ENCODE measurements at regions not wholly inside any gene's neighbourhood (a gene's known extent, or its start where the extent isn't known, plus 50 kb on each side); places are given as distances from the start of the nearest gene placed in this dataset.
"Not testable (repeated sequence)": the region's sequence is repeated elsewhere in the genome, so short reads cannot be mapped to it uniquely, and the experiment has no call there.

GRCh38 chr9:17881371-17881770 is 302.5 kb downstream of the SH3GL2 start:
- Histone ChIP-seq H3K79me2 (ENCODE audit: low read length) (no peaks in the 10 kb centered on the region), H3K4me2 (ENCODE audit: low read depth, low read length) (no peak overlapping the region), H3K9ac (ENCODE audit: low read length) (no peak overlapping the region), H3K9me3 (replicated peaks; ENCODE audit: insufficient read depth, low read length) (no peaks in the 10 kb centered on the region), H3K27ac (ENCODE audit: low read length) (no peak overlapping the region), H3K4me3 (ENCODE audit: low read length) (no peak overlapping the region), H2AFZ (ENCODE audit: low read length) (no peak overlapping the region), H3F3A (ENCODE audit: insufficient read depth, low read length) (no peaks in the 10 kb centered on the region), H3K36me3 (replicated peaks; ENCODE audit: insufficient read depth, low read length) (no peaks in the 10 kb centered on the region), H3K27me3 (replicated peaks; ENCODE audit: insufficient read depth, low read length) (no peaks in the 10 kb centered on the region), H4K20me1 (ENCODE audit: insufficient read depth, low read length) (no peaks in the 10 kb centered on the region), H3K4me1 (ENCODE audit: low read length) (no peaks in the 10 kb centered on the region), H3K9me2 (replicated peaks; ENCODE audit: insufficient read depth, low read length) (no peaks in the 10 kb centered on the region)
- DNase-seq = no peak
- TF ChIP-seq CTCF (IDR thresholded peaks at IDR 0.05; ENCODE audit: low read length) (no peak), EZH2 (optimal IDR thresholded peaks at IDR 0.05; ENCODE audit: low read depth, low read length) (no peak), EZH2phosphoT487 (IDR thresholded peaks at IDR 0.05; ENCODE audit: low read length) (no peak)

- Histone ChIP-seq H3K4me2 (ENCODE audit: low read depth, low read length) (no peak overlapping the region), H3K79me2 (ENCODE audit: low read length) (no peaks in the 10 kb centered on the region), H3K27ac (ENCODE audit: low read length) (no peak overlapping the region), H4K20me1 (ENCODE audit: insufficient read depth, low read length) (no peaks in the 10 kb centered on the region), H3K9ac (ENCODE audit: low read length) (no peak overlapping the region), H3K9me3 (replicated peaks; ENCODE audit: insufficient read depth, low read length) (no peaks in the 10 kb centered on the region), H2AFZ (ENCODE audit: low read length) (no peak overlapping the region), H3K9me2 (replicated peaks; ENCODE audit: insufficient read depth, low read length) (no peaks in the 10 kb centered on the region), H3K36me3 (replicated peaks; ENCODE audit: insufficient read depth, low read length) (no peaks in the 10 kb centered on the region), H3K4me3 (ENCODE audit: low read length) (no peak overlapping the region), H3F3A (ENCODE audit: insufficient read depth, low read length) (no peaks in the 10 kb centered on the region), H3K27me3 (replicated peaks; ENCODE audit: insufficient read depth, low read length) (no peaks in the 10 kb centered on the region), H3K4me1 (ENCODE audit: low read length) (no peaks in the 10 kb centered on the region)
- DNase-seq = no peak
- TF ChIP-seq EZH2phosphoT487 (IDR thresholded peaks at IDR 0.05; ENCODE audit: low read length) (no peak), EZH2 (optimal IDR thresholded peaks at IDR 0.05; ENCODE audit: low read depth, low read length) (no peak), CTCF (IDR thresholded peaks at IDR 0.05; ENCODE audit: low read length) (no peak)
Observed at GRCh38 chr9:17882688-17883594, 304.1 kb downstream of the SH3GL2 start.

- Histone ChIP-seq H2AFZ (ENCODE audit: low read length) (no peak overlapping the region), H3K4me3 (ENCODE audit: low read length) (no peak overlapping the region), H3K9ac (ENCODE audit: low read length) (no peak overlapping the region), H3K4me2 (ENCODE audit: low read depth, low read length) (no peak overlapping the region), H3K9me3 (replicated peaks; ENCODE audit: insufficient read depth, low read length) (no peaks in the 10 kb centered on the region), H3K36me3 (replicated peaks; ENCODE audit: insufficient read depth, low read length) (no peaks in the 10 kb centered on the region), H3K27ac (ENCODE audit: low read length) (no peak overlapping the region), H3K79me2 (ENCODE audit: low read length) (no peaks in the 10 kb centered on the region), H3F3A (ENCODE audit: insufficient read depth, low read length) (no peaks in the 10 kb centered on the region), H3K4me1 (ENCODE audit: low read length) (no peaks in the 10 kb centered on the region), H3K9me2 (replicated peaks; ENCODE audit: insufficient read depth, low read length) (no peaks in the 10 kb centered on the region), H4K20me1 (ENCODE audit: insufficient read depth, low read length) (no peaks in the 10 kb centered on the region), H3K27me3 (replicated peaks; ENCODE audit: insufficient read depth, low read length) (no peaks in the 10 kb centered on the region)
- TF ChIP-seq EZH2 (optimal IDR thresholded peaks at IDR 0.05; ENCODE audit: low read depth, low read length) (no peak), EZH2phosphoT487 (IDR thresholded peaks at IDR 0.05; ENCODE audit: low read length) (no peak), CTCF (IDR thresholded peaks at IDR 0.05; ENCODE audit: low read length) (no peak)
- DNase-seq = no peak
Observed at GRCh38 chr9:17888066-17888465, 309.2 kb downstream of the SH3GL2 start.

GRCh38 chr9:17888964-17889363 is 310.1 kb downstream of the SH3GL2 start:
- not testable (repeated sequence) for H3K79me2 ChIP-seq (ENCODE audit: low read length); H3K4me2 ChIP-seq (ENCODE audit: low read depth, low read length); H3K9me3 ChIP-seq (replicated peaks; ENCODE audit: insufficient read depth, low read length); H2AFZ ChIP-seq (ENCODE audit: low read length); H3K4me3 ChIP-seq (ENCODE audit: low read length); DNase-seq; H3K4me1 ChIP-seq (ENCODE audit: low read length); H3K27ac ChIP-seq (ENCODE audit: low read length); H3F3A ChIP-seq (ENCODE audit: insufficient read depth, low read length); H3K9ac ChIP-seq (ENCODE audit: low read length); H3K9me2 ChIP-seq (replicated peaks; ENCODE audit: insufficient read depth, low read length); H4K20me1 ChIP-seq (ENCODE audit: insufficient read depth, low read length); H3K36me3 ChIP-seq (replicated peaks; ENCODE audit: insufficient read depth, low read length); H3K27me3 ChIP-seq (replicated peaks; ENCODE audit: insufficient read depth, low read length)

All from MM.1S (cell line).